ENCODE measurements at regions not wholly inside any gene's neighbourhood (a gene's known extent, or its start where the extent isn't known, plus 50 kb on each side); places are given as distances from the start of the nearest gene placed in this dataset.
"Not testable (repeated sequence)": the region's sequence is repeated elsewhere in the genome, so short reads cannot be mapped to it uniquely, and the experiment has no call there.

DNA sequence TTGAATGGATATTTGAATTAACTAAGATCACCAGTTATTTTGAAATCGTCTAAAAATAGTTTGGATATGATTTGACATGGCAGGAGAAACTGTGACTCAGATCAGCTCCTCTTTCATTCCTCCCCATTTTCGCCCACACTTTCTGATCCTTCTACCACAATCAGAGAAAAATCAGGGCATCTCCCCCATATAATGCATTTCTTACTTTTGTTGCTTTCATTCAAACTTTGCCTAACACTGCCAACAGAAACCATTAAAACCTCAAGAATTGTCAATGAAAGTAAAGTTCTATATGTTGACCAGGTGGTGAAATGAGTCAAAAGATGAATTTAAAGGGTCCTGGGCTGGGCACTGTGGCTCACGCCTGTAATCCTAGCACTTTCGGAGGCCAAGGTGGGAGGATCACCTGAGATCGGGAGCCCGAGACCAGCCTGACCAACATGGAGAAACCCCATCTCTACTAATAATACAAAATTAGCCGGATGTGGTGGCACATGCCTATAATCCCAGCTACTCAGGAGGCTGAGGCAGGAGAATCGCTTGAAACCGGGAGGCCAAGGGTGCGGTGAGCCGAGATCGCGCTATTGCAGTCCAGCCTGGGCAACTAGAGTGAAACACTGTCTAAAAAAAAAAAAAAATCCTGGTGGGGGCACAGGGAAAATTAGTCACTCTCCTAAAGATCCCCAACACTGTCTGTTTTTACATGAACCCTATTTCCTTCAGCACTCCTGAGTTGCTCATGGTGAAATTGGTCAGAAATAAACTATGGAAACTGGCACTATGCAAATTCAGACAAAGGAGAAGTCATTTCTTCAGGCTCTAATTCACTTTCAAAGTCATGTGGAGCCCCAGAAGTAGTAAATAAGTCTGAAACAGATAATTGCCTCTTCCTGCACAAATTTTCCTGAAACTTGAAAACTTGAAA is 122.8 kb upstream of the NOCT start:
- DNase-seq (ENCODE audit: low spot score), result no peak

DNA sequence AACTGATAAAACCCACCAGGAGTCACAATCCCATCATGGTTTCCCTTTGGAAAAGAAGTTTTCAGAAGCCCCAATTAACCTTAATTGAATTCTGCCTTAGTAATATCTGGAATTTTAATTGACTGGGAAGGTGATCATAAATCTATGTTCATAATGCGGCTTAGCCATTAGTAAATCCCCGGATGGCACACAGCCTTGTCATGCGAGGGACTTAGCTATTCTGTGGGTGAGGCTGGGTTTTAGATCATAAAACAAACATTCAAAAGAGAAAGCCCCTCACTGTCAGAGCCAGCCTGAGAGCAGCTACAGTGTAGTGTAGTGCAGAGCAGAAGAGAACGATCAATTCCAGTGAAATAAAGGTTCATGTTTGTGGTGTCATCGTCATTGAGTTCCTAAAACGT is 124.0 kb upstream of the NOCT start:
- DNase-seq (ENCODE audit: low spot score), result no peak

DNA sequence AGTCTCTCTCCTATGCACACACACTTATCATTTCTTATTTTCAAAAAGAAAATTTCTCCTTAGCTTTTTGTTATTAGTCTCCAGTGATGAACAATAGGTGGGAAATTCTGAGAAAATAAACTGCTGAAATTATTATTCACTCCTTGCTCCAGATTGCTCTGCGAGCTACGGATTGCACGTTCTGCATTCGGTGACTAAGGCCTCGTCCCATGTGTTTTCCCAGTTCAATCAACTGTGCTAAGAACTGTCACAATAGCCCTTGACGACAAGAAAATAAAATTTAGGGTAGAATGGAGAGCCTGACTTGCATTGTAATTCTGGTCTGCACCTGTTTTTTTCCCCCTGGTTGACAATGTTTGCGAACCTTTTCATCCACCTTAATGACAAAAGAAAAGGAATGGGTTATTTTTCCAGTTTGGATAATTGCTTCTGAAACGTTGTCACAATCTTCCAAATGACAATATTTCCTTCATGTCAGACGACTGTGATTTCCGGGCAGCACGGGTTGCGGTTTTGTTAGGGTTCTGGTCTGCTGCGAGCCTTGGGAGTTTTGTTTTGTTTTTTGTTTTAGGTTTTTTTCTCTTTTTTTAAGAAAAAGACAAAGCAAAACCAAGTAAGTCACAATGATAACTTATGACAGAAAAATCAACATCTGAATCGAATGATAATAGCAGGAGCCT is 124.5 kb upstream of the NOCT start:
- DNase-seq (ENCODE audit: low spot score), result no peak

DNA sequence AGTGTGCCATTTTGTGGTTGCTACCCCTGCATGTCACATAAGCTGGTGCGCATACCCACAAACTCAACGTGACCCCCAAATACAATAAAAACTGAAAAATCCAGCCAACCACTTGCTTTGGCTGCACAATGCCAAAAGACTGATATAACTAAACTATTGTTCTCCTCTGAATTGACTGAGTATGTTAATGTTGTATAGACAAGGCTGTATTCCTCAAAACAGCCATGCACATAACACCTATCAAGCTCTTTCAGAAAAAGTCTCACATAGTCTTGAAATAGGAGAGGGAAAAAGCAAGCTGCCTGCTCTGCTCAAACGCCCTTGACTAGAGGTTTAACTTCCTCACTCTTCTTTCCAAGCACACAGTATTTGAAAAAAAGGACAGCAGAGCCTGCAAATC is 126.4 kb upstream of the NOCT start:
- DNase-seq (ENCODE audit: low spot score), result no peak

DNA sequence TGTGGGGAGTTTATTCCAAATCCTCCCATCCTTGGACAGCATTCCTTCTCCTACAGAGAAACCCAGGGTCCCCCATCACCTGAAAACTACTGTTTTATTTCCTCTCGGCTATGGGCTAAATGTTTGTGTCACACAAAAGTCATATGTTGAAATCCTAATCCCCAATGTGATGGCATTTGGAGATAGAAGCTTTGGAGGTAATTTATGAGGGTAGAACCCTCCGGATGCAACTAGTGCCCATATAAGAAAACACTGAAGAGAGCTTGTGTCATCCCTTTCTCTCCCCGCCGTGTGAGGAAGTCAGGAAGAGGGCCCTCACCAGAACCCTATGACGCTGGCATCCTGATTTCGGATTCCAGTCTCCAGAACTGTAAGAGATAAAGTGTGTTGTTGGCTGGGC is 127.8 kb upstream of the NOCT start:
- no peak for DNase-seq (ENCODE audit: low spot score)

DNA sequence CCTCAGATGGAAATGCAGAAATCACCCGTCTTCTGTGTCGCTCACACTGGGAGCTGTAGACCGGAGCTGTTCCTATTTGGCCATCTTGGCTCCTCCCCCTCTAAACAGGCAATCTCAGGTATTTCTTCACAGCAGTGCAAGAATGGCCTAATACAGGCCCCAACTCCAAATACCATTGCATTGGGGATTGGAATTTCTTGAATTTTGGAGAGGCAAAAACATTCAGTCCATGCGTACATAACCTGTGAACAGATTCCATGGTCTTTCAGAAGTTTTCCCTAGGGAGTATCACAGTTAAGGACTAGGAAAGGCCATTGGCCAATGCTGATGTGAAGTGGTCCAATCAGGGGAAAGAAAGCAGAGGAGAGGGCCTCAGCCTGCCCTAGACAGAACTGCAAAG is 128.2 kb upstream of the NOCT start:
- DNase-seq (ENCODE audit: low spot score), result no peak

DNA sequence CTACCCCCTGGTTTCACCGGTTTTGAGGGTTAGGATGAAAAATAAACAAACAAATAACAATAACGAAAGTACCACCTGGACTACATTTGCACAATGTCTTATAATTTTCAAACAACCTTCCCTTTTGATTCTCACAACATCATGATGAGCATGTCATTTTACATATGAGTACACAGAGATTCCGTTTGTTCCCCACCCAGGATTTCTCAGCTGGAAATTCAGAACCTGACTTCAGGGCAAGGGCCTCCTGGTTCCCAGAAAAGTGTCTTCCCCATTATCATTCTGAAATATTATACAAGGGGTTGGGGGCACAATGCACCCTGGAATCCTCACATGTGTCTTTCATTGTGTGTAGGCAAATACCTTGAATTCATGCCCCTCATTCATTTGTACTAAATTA is 135.8 kb upstream of the NOCT start:
- DNase-seq (ENCODE audit: low spot score), result no peak

DNA sequence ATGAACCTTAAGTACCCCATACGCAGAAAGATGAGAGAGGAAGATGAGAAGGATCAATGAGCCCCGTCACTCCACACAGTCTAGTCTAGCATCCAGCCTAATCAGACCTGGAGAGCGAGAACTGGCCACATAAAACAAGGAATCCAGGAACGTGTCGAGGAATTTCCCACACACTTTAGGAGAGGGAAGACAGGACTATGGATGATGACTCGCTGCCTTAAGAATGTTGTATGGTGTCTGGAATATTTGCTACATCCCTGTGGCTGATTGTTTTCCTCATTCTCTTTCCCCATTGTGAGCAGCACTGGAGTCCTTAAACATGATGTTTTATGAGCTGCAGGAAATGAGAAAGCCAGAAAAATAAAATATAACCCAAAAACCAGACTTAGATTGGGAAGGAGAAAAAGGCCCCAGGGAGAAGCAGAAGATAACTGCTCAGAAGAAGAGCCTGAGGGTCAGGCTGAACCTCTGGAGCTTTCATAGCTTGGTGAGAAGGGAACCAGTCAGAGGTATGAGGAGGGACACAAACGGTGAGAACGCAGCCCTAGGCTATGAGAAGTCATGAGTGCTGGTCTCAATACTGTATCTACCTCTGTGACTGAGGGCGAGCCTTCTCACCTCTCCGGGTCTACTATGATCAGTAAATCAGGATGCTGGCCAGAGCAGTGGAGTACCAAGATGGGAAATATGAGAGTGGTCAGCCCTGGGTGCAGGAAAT is 139.5 kb upstream of the NOCT start:
- no peak for DNase-seq (ENCODE audit: low spot score)

DNA sequence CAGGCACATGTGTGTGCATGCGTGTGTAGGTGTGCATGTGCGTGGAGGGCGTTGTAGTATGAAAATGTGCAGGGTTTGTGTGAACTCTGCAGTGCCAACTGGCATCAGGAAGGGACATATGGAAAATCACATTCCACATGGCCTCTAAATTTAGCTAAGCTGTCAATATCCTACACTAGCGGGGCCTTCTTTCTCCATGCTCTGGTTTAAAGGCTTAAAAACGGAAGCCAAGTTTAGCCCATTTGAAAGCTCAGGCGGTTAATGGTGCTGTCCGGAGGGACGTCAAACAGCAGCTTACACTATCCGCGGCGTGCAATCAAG is 144.1 kb upstream of the NOCT start:
- DNase-seq (ENCODE audit: low spot score), result no peak

DNA sequence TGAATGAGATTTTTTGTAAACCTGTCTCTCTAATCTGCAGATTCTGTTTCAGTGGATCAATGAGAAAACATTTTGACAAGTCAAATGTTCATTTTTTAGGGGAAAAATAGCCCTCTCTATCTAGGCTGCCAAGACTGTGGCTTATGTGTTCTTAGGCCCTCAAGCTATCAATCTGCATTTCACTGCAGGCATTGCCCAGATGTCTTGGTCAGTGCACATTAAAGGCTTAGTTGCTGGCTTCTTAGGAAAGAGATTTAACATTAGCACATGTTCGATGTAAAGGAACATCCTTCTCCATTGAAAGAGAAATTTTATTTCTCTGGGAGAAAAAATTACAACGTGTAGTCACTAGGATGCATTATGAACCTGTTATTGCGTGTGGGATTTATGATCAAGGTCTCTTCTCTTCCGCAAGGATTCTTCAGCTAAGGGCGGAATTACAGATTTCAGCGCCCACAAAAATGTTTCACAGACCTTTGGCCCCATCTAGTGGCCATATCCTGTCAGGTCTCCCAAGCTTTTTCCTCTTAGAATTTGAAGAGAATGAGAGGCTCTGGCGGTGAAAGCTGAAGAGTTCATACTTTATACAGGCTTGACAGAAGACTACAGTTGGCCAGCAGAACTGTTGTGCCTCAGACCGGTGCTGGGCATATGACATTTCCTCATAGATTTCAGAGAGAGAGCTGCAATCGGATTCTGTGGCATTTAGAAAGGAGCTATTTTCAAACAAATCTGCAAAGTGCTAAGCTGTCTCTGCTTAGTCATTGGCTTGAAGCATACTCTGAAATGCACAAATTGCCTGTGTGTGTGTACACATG is 144.6 kb upstream of the NOCT start:
- peak; percentile 66 for DNase-seq (ENCODE audit: low spot score)

DNA sequence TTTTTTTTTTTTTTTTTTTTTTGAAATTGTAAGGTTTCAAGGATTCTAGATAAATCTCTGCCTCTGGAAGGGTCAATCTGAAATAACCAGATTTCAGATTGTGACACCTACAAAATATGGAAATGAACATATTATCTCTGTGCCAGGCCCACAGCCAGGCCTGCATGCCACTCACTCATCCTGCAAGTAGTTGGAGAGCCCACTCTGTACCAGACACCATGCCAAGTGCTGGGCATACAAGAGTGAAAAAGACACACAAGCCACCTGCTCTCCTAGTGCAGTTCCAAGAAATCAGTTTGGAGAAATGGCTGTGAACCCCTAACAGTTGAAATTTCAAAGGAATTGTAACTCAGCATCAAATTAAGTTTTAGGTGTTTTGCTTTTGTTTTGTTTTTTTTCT is 145.9 kb upstream of the NOCT start:
- no peak for DNase-seq (ENCODE audit: low spot score)

DNA sequence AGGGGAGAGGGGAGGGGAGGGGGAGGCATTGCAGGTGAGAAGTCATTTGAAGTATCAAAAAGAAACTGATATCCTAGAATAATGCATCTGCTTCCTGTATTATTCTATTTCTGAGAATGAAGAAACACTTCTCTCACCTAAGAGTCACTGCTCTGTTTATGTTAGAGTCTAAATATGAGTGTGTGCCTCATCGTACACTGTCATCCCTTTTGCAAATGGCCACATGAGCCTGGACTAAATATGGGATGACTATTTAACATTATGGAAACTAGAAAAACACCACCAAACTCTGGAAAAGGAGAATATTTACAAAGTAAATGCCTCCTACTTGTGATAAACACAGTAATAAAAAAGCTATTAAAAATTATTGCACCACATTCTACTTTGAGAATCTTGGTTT is 146.4 kb upstream of the NOCT start:
- no peak for DNase-seq (ENCODE audit: low spot score)

DNA sequence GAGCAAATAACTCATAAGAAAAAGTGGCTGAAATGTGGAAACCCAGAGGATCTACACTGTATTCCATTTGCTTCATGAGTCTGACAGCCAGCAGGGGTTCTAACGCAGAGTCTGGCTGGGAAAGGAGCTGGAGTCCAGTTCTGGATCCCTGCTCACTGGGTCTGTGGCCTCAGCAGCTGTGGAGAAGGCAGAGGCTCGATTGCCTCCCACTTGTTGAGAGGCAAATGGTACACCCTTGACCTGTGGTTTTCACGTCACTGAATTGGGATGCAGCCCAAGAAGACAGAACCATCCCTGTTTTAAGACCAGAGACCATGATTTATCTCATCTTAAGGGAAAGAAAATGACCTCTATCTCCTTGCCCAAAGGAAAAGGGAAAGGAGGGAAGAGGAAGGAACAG is 147.0 kb upstream of the NOCT start:
- no peak for DNase-seq (ENCODE audit: low spot score)

DNA sequence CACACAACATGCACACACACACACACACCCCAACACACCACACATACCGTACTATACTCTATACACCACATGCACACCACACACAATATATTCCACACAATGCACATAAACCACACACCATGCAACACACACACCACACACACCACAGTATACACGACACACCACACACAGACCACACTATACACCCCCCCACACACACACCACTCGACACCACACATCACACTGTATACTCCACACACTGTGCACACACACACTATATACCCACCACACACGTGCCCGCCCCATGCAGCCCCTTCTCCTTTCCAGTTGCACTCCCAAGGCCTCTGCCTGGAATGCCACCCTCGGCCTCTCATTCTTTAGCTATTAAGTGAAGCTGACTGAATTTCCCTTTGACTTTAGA is 148.2 kb upstream of the NOCT start:
- DNase-seq (ENCODE audit: low spot score), result no peak

DNA sequence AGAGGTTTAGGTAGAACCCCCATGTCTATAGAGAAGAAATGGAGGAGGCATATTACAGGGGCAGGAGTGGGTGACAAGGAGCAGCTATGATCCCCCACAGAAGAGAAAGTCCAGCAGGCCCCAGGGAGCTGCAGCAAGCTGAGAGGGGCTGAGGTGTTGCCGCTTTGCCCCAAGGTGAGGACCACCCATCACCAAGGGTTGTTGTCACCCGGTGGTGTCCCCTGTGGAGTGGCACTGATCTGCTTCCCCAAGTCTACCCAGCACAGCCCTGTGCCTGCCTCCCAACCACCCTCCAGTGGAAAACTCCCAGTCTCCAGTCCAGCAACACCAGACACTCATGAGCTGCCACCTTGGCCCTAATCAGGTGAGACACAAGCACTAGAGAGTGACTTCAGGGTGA is 149.3 kb upstream of the NOCT start:
- DNase-seq (ENCODE audit: low spot score), result no peak

DNA sequence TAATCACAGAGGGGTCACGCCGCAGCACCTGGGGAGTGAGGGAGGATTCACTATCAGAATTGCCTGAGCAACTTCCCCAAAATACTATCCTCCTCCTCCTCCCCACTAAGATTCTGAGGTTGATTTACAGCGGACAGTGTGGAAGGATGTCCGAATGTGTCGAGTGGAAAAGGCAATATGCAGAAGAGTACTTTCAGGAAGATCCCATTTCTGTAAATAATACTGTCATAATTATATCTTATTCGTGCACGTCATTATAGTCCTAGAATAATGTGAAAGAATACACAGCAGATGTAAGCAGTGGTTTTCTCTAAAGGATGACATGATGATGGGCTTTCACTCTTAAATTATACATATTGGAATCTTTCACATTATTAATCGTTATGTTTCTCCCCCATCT is 149.8 kb upstream of the NOCT start:
- no peak for DNase-seq (ENCODE audit: low spot score)

DNA sequence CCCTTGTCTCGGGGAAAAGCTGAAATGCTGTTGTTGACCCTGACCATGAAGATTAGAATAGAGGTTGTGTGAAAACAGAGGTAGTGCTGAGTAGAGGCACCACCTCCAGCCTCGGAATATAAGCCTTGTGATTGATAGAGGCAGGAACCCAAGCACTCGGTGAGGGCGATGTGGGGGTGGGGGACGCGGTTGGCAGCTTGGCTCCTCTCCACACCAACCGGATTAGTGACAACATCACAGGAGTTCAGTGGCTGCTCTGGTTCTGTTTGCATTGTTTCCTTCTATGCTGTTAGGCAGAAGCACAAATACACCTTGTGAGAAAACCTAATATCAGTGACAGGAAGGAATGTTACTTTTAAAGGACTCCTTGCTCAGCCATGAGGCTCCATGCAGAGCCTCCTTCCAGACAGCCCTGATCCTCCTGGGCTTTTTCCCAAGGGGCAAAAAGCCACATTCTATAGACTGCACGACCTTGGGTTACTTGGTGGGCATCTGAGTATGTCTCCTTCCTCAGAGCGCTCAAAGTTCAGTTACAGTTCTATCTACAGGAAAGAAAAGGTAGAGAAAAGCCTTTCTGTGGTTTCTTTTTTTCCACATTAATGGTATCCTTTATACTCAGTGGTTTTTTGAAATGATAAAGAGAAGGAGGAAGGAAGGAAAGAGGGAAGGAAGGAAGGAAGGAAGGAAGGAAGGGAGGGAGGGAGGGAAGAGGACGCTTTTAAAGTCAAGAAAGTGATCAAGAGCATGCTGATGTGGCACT is 150.4 kb upstream of the NOCT start:
- no peak for DNase-seq (ENCODE audit: low spot score)

DNA sequence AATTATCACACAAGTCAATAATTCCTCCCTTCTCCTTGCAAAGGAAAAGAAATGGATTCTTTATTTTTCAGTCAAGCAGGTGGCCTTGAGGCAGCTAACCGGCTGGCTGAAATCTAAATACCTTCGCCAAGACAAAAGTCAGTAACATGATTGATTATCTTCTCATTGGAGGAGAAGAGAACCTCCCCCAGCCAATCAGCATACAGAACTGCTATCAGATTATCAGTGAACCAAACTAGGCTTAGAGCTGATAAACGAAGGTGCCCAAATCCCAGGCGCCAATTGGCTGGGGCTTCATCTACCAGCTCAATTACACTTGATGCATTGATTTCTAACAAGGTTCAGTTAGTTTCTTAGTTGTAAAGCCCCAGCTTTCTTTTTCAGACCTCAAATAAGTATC is 152.4 kb upstream of the NOCT start:
- DNase-seq (ENCODE audit: low spot score), result no peak

DNA sequence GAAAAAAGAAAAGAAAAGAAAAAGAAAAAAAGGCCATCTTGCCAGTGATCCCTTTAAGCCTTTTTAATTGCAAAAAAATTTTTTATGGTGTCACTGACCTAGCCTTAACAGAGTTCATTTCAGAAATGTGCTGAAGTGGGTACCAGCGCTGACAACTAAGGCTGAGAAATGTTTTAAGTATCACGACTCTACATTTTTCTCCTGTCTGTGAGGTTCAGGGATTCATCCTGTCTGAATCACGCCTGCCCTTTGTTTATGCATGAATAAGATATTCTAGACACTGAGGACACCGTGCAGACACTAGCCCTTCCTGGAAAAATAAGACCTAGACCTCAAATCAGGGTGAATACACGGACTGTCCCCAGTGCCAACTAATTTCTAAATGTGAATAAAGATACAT is 154.4 kb upstream of the NOCT start:
- no peak for DNase-seq (ENCODE audit: low spot score)

DNA sequence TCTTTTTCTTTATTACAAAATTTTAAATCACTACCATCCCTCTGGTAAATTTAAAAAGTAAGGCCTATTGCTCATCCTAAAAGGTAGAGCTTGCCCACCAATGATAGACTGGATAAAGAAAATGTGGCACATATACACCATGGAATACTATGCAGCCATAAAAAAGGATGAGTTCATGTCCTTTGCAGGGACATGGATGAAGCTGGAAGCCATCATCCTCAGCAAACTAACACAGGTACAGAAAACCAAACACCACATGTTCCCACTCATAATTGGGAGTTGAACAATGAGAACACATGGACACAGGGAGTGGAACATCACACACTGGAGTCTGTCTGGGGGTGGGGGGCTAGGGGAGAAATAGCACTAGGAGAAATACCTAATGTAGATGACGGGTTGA is 155.2 kb upstream of the NOCT start:
- DNase-seq (ENCODE audit: low spot score), result not testable (repeated sequence)

DNA sequence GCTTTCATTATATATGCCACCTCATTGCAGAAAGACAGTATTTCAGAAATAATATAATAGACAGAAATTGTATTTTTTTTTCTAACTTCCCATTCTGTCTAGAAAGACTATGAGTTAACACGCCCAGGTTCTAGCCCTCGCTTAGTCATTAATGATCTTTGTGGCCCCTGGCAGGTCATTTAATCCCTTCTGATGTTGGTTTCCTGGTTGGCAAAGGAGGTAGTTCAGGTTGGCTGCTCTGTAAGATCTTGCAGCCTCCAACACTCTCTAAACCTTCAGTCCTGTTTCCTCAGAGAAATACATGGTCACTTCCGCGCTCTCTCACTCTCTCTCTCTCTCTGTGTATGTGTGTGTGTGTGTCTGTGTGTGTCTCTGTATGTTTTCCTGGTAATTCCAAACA is 156.3 kb upstream of the NOCT start:
- DNase-seq (ENCODE audit: low spot score), result no peak

DNA sequence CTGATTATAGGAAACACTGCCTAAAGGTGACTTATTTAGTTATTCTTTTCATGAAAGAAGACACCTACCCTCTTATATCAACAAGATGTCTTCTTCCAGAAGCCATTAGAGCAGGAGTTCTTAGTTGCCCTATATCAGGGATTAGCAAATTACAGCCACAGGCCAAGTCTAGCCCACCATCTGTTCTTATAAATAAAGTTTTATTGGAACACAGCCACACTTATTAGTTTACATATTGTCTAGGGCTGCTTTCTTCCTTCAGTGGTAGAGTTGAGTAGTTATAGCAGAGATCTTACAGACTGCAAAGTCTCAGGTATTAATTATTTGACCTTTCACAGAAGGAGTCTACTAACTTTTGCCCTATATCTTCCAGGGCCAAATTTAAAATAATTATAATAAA is 157.2 kb upstream of the NOCT start:
- DNase-seq (ENCODE audit: low spot score), result no peak

Measured in iPS-NIHi11 (cell line).